ENCODE measurements at regions not wholly inside any gene's neighbourhood (a gene's known extent, or its start where the extent isn't known, plus 50 kb on each side); places are given as distances from the start of the nearest gene placed in this dataset.

- no peak for TF ChIP-seq CTCF (IDR thresholded peaks at IDR 0.05; ENCODE audit: control extremely low read depth in 1 of 3, insufficient read depth in 1 of 3, low read depth in 1 of 3, low read length in 3 of 3)
- no peak for TF ChIP-seq CTBP2 (IDR thresholded peaks at IDR 0.05; ENCODE audit: borderline replicate concordance, insufficient read depth, insufficient read length, low read length)
Observed at GRCh38 chr13:97660594-97661260, 226.8 kb downstream of the RAP2A start (continued).
